CD4-positive, alpha-beta T cell treated with Interleukin-15 for 4 hours (primary cell): ENCODE measurements at regions not wholly inside any gene's neighbourhood (a gene's known extent, or its start where the extent isn't known, plus 50 kb on each side); places are given as distances from the start of the nearest gene placed in this dataset.

Experiments
- DNase-seq: peaks from one replicate; pipeline ENCODE4 v3.0.0-alpha.2; 2020; ENCODE audit warnings: low spot score

DNA sequence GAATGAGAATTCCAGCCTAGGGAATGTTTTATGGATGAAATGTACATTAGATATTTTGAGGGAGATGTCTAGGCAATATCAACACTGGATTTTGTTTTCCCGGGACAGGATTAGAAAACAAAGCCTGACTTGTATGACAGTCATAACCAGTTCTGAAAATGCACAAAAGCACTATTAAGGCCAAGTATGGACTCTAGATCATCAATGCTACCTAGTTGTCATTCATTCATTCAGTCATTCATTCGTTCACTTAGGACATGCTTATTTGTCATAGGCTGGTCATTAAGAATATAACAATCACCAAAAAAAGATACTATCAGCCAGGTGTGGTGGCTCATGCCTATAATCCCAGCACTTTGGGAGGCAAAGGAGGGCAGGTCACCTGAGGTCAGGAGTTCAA, 511.2 kb downstream of the CMPK2 start:
- no peak for DNase-seq

DNA sequence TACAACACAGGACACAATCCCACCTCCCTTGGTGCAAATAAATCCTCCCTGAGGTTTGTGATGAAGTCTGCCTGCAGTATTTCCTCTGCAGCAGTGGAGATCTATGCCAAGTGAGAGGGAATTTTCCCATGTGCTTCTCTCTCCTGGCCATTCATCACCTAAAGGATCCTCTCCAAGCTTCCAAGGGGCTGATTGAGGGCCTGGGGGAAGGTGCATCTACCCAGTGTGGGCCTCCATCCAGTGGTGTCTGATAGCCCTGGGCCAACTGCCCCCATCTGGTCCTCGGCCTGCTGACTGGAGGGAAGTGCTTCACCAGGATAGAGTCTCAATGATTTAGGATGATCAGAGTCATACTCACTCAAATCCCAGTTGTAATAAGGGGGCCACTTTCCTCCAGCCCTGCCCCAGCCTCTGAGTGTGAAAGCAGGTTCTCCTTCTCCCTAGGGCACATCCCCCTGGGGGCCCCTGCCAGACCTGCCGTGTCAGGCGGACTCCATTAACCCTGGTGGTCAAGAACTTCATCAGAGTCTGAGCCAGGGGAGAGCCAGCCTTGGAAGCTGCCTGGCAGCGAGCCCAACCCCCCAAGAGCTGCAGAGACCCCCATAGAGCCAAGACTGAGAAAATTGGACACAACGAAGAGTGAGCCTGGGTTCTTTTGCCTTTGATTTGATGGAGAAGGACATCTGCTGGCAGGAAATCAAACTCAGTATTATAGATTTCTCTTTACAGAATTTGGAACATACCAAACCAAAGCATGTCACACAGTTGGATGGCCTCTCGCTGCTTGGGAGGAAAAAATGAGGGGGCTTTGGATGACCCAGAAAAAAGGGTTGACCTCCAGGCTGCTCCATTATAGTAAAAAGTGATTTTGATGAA, 509.6 kb downstream of the CMPK2 start:
- DNase-seq, result no peak

DNA sequence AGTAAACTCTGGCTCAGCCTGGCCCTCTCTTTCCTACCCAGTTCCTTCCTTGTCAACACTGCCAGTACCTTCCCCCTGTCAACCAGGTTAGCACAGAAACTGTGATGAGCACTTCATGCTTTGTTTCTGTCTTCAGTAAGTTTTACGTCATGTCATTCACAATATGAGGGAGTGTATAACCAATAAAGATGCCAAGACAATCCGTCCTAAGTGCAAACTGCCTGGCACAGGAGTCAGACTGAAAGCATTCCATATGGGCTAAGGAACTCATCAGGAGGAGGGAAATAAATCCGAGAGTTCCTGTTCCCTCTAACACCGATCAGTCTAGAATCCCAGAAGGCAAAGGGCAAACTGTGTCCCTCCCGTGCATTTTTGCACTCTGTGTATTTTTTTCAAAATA, 507.2 kb downstream of the CMPK2 start:
- DNase-seq, result no peak

- no peak for DNase-seq
These were observed 506.7 kb downstream of the CMPK2 start for GRCh38 chr2:6358985-6359384.

DNA sequence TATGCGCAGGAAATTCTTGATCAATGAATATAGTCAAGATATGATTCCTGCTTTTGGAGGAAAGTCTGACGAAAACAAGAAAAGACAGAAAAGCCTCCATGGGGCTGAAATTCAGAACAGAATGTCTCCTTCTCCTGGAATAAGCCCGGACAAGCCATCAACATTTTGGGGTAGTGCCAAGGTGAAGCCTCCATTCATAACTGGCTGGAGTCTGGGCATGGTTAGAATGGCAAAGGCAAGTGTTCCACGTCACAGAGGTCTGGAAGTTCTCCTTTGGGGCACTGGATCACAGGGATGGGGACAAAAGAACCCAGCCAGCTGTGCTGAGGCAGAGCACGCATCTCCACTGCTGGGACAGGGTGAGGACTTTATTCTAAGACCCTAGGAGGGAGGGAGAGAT, 505.7 kb downstream of the CMPK2 start:
- DNase-seq, result no peak

DNA sequence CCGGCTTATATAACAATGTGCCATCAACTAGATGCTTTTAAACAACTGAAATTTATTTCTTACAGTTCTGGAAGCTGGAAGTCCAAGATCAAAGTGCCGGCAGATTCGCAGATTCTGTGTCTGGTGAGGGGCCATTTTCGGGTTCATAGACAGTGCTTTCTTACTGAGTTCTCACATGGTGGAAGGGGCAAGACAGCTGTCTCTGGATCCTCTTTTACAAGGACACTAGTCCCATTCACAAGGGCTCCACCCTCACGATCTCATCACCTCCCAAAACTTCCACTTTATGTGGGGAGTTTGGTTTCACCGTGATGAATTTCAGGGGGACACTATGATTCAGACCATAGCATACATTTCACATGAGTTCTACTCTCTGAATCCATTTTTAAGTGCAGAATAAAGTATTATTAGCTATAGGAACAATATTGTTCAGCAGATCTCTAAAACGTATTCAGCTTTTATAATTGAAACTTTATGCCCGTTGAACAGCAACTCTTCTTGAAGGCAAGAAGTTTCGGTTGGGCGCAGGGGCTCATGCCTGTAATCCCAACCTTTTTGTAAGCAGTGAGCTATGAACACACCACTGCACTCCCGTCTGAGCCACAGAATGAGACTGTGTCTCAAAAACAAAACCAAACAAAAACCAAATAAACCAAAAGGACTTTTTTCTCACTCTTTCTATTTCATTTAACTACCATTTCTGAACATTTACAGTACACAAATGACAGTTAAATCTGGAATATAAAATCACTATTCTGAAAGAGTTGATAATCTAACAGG, 502.8 kb downstream of the CMPK2 start:
- DNase-seq, result no peak

DNA sequence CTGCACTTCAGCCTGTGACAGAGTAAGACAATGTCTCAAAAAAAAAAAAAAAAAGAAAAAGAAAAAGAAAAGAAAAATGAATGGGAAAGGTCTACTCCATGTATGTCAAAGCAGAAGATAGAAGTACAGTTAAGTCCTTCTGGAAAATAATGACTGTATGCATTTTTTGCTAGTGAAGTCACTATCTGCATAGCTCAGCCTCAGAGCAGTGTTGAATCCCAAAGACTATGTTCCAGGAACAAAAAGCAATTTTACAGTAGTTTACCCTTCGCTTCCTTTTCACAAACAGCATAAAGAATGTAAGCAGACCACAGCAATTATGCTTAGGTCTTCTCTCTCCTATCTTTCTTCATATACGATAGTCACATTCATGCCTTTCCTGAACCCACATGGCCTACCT, 497.4 kb downstream of the CMPK2 start:
- no peak for DNase-seq

- no peak for DNase-seq
These were observed 496.4 kb downstream of the CMPK2 start for GRCh38 chr2:6369266-6369665.

GRCh38 chr2:6370753-6371551, 494.8 kb downstream of the CMPK2 start:
- DNase-seq, result no peak

GRCh38 chr2:6372317-6372901, 493.3 kb downstream of the CMPK2 start:
- no peak for DNase-seq

DNA sequence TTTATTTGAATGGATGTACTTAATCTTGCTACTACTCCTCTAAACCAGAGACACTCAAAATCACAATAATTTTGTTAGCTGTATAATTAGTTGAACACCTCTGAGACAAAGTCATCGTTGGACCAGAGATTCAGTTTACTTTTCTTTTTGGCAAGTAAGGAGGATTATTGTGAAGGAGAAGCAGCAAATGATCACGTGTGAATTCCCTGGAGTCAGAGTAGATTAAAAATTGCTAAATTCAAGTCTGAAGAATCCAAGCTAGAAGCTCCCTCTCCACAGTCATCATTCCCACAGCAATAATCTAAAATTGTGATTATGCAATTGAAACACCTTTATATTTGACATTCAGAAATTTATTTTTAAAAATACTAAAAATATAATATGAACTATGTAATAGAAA, 484.4 kb downstream of the CMPK2 start:
- no peak for DNase-seq

- no peak for DNase-seq
These were observed 481.4 kb downstream of the CMPK2 start for GRCh38 chr2:6384341-6384740.

DNA sequence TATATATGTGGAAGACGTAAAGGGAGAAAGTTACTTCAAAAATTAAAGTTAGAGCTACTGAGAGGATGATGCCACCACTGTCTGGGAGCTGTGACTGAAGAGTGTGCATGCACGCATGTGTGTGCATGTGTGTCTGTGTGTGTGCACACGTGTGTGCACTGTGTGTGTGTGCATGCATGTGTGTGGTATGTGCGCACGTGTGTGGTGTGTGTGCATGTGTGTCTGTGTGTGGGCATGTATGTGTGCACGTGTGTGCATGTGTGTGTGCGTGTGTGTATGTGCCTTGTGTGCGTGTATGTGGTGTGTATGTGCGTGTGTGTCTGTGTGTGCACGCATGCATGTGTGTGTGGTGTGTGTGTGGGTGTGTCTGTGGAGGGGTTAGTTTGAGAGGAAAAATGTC, 473.4 kb downstream of the CMPK2 start:
- DNase-seq, result no peak

GRCh38 chr2:6392966-6393365, 472.7 kb downstream of the CMPK2 start:
- no peak for DNase-seq

GRCh38 chr2:6393819-6394218, 471.9 kb downstream of the CMPK2 start:
- DNase-seq, result no peak

- DNase-seq, result no peak
These were observed 471.4 kb downstream of the CMPK2 start for GRCh38 chr2:6394276-6394675.

DNA sequence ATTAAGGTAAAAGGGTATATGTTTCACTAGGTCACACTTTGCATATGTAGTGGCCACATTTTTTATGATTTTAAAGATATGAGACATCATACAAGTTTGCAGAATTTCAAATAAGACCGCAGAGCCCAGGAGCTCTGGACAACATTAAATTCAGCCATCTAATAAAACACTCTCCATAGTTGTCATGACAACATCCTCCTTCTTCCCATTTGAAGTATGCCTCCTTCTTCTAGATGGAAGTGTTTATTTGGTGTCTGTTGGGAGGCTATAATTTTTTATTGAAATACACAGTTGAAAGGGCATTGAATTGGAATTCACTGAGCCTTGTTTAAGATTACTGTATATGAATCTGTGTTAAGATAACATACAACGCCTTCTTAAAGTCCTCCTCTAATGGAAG, 467.3 kb downstream of the CMPK2 start:
- no peak for DNase-seq

DNA sequence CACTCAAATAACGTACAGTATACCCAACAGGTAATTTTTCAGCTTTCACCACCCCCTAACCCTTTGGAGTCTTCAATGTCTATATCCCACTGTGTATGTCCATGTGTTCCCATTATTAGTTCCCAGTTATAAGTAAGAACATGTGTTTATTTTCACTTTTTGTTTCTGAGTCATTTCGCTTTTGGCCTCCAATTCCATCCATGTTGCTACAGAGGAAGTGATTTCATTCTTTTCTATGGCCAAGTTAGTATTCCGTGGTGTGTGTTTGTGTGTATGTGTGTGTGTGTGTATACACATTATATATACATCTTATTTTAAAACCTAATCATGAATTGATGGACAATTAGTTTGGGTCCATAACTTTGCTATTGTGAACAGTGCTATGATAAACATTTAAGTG, 464.4 kb downstream of the CMPK2 start:
- DNase-seq, result no peak

DNA sequence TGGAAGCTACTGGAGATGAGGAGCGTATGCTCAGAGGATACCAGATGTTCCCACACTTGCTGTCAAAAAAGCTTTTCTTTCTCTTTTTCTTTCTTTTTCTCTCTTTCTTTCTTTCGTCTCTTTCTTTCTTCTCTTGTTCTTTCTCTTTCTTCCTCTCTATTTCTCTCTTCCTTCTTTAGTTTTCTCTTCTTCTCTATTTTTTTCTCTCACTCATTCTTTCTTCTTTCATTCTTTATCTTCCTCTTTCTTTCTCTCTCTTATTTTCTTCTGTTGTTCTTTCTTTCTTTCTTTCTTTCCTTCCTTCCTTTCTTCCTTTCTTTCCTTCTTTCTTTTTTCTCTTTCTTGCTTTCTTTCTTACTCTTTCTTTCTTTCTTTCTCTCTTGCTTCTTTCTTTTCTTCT, 457.6 kb downstream of the CMPK2 start:
- DNase-seq, result no peak

- DNase-seq, result no peak
These were observed 455.4 kb downstream of the CMPK2 start for GRCh38 chr2:6410313-6410712.

DNA sequence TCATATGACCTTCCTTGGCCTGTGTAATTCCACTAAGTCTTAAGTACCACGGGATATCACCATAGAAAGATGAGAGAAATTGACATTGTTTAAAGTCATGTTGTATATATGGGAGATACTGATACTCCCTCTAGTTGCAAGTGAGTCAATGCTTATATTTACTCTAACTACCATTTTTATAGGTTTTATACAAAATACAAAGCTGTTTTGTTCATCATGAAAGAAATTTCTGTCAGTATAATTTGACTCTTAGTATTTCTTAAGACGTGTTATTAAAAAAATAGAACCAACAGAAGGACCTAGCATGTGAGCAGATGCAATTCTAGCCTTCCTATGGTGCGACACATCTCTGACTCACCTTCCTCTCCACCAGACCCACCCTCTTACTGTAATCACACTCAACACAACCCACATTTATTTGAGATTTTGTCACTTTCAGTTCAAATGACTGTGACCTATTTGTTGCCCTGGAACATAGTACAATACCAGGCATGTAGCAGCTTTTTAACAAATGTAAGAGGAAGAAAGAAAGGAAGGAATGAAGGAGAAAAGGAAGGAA, 453.1 kb downstream of the CMPK2 start:
- no peak for DNase-seq

DNA sequence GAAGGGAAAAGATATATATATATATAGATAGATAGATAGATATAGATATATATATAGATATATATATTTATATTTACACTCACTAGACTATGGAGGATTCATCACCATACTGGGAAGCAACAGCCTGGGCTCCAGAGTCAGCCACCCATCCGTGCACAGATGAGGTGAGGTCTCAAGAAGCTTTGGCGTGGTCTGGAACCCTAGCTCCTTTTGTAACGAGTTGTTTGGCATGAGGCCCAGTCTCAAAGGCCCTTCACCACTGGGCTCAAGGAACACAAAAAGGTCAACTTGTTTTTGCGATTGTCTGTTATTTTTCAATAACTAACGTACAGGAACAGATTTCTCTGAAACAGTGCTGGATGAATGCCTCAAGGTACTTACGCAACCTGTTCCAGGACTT, 448.7 kb downstream of the CMPK2 start:
- DNase-seq, result no peak
